Sciatic nerve (tissue), 2 donors: ENCODE measurements at regions not wholly inside any gene's neighbourhood (a gene's known extent, or its start where the extent isn't known, plus 50 kb on each side); places are given as distances from the start of the nearest gene placed in this dataset.
A peak's percentile ranks its signal among the peaks of the same experiment; 100 is the strongest.

ENCODE experiments used
- ATAC-seq: fragments of 200-7000 bp; cut with Tn5 transposase; one replicate; pipeline ENCODE4 v1.9.1; 2020; ENCODE audit warnings: mild to moderate bottlenecking, moderate library complexity
- DNase-seq: peaks from one replicate; pipeline ENCODE4 v3.0.0-alpha.2; 2020; ENCODE audit warnings: low spot score
- intact Hi-C: fragments of 100-400 bp; cut with DNase I; formaldehyde crosslinking; loops from one replicate; pipeline ENCODE4 v1.14.2; 2022
- donor health status: DM: no; HTN: no; CAD: no.
- donor health status: DM: no; HTN: no; CAD: no.

DNA sequence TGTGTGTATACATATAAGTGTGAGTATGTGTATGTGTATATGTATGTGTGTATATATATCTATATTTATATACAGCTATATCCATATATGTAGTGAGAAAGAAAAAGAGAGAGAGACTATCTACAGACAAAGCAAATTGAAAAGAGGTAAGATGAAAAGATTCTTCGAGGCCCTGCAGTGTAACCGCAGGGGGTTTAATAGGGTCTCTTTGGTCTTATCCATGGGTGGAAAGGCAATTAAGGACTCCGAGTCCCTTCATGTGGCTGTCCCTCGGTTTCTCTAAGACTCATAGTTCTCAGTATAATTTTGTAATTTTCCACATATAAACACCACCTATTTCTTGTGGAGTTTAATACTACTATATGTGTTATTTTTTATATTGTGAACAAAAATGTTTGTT, 50.6 kb upstream of the JAZF1 start:
- intact Hi-C loops: no loop called here
- ATAC-seq: no peak
- no peak for DNase-seq

DNA sequence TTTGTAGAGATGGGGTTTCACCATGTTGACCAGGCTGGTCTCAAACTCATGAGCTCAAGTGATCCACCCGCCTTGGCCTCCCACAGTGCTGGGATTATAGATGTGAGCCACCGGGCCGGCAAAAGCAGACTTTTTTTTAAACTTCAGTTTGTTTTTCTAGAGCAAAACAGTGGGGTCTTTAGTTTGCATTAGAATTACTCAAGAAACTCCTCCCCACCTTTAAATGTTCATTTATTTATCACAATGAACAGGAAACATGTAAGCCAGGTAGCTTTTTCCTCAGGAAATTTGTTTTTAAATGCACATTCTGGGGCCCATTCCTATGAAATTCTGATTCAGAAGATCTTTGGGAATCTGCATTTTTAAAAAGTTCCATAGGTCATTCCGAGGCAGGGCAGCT, 56.0 kb upstream of the JAZF1 start:
- DNase-seq (no peak), ATAC-seq (no peak)
- intact Hi-C loops: no loop called here

DNA sequence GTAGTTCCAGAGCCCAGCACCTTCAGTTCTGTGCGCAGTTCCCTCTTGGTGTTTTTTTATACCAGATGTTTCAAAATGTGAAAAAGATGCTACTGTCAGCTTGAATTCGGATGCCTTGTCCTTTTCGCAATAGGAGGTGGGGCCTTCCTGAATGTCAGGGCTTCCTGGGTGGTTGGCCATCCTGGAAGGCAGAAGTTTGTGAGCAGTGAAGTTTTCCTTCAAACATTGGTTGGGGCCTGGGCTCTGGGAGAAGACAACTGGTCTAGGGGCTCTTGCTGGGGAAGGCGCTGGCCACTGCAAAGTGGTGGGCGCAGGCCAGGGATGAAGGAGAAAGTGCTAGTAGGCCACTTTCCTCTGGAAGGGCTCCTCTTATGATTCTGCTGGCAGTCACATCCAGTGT, 56.8 kb upstream of the JAZF1 start:
- intact Hi-C loops: no loop called here
- ATAC-seq: no peak
- DNase-seq: no peak

DNA sequence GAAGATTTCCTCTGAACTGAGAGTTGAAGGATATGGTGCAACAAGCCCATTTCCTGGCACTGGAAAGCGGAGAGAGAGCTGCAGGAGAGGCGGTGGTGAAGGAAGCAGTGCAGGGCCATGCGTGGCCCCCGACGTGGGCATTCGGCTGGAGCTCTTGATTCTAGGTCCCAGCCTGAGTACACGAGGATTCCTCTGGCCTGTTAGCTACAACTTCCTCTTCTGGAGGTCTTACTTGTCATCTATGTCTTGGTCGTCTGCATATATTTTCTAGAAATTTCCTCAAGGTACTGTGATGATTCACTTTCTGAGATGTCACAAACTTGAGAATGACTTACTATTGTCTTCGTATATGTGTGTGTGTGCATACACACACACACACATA, 59.2 kb upstream of the JAZF1 start:
- intact Hi-C loops: no loop called here
- ATAC-seq: no peak
- no peak for DNase-seq

DNA sequence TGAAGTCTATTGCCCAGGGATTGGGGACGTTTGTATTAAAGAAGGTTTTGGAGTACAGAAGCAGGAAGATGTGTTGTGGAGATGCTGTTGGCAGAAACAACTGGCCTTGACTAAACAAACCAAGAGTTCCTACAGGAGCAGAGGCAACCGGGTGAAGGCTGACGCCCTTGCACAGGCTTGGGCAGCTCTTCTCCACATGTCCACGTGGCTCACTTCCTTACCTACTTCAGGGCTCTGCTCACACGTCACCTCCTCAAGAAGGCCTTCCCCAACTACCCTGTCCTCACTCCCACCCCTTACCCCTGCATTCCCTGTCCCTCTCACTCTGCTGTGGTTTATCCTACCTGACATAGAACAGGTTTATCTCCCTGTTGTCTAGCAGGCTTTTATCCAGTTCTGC, 59.9 kb upstream of the JAZF1 start:
- DNase-seq: no peak
- intact Hi-C loops: no loop called here
- no peak for ATAC-seq

DNA sequence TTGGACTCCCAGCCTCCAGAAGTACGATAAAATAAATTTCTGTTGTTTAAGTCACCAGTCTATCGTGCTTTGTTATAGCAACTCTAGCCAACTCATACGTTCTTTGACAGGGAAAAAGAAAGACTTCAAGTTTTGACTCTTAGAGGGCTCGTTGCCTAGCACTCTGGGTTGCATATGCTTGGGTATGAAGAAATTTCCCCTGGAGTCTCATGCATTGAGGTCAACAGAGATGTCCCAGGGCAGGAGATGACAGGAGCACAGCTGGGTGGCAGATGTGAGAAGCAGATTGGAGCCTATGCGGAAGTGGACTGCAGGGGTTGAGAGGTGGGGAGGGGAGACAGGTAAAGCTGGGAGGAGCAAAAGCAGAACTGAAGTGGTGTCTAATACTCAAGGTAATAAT, 63.3 kb upstream of the JAZF1 start:
- intact Hi-C loops: no loop called here

DNA sequence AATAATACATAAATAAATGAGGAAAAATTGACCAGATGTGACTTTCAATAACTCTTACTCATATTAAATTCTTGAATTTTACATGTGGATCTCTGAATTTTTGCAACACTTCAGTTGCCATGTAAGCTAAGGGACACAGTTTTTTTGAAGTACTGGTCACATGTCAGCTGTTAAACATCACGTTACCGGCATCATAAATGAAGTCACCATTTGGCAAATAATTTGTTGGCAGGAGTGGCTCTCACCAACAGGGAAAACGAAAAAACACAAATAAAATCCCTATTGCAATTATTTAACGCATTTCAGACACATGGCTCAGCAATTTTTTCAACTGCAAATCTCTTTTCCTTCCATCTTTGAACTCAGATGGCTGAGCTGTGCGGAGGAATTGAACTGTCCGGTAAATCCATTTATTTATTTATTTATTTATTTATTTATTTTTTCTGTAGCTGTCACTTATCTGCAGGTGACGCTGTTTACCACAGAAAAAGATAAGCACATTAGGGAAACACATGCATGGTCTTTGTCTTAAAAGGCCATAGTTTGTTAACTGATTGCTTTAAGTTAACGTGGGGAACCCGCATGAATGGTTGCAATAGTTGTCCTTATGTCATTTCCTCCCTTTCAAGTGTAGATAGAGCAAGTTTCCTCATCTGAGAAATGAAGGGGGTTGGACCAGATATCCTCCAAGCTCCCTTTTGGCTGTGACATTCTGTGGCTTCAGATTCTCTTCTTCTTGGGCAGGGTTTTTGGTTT, 64.7 kb upstream of the JAZF1 start:
- DNase-seq (no peak), ATAC-seq (no peak)
- intact Hi-C loops: no loop called here

More for the DNA sequence above, 63.3 kb upstream of the JAZF1 start:
- no peak for DNase-seq
- ATAC-seq: no peak

DNA sequence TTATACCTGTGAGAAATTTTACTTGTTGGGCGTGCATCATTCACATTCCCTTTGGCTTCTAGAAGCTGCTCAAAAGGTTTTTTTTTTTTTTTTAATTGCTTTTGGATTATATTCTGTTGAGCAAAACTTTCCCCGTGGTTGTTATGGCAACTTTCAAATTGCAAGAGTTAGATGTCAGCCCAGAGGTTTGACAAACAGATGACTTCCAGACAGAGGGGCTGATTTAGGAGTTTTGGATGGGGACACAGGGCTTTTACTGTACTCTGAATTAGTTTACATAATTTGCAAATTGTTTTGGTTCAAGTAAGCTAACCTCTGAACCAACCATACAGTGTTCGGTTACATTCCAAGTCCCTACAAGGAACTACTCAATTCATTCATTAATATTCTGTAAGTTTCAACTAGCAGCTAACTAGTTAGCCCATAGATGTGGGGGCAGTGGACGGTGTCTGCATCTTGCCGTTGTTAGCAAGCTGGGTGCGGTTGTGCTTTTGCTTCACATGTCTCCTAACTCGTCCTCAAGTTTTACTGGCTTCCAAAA, 66.4 kb upstream of the JAZF1 start:
- ATAC-seq: no peak
- no peak for DNase-seq
- intact Hi-C loops: no loop called here

DNA sequence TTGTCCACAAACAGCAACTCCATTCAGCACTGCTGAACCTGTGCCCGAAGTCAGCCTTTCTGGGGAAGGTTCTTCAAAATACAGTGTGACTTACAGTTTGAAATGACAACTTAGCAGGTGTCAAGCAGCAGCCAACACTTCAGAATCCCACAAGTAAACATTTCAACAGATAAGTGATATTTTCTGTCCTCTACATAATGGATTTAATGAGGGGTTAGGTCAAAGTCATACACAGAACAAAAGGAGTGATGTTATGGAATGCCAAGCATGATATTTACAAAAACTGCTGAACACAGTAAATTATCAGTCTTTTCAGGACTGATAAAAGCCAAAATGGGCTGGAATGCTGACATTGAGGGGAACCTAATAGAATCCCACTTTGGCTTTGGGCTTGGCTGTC, 77.6 kb upstream of the JAZF1 start:
- intact Hi-C loops: no loop called here
- DNase-seq (no peak), ATAC-seq (no peak)

DNA sequence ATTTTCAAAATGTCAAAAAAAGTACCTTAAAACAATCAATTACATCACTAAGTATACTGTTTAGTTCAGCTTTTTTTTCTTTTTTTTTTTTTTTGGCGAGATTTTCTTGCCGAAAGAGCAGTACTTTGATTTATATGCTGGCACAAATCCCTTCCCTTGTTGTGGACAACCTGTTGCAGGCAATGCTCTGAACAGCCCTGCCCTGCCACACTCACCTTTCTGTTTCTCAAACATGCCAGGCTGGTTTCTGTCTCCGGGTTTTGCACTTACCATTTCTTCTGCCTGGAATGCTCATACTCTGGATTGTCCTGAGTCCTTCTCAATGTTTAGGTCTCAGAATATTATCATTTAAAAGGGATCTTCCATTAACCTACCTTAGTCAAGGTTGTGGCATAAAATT, 80.4 kb upstream of the JAZF1 start:
- ATAC-seq: no peak
- DNase-seq: no peak
- intact Hi-C loops: no loop called here

DNA sequence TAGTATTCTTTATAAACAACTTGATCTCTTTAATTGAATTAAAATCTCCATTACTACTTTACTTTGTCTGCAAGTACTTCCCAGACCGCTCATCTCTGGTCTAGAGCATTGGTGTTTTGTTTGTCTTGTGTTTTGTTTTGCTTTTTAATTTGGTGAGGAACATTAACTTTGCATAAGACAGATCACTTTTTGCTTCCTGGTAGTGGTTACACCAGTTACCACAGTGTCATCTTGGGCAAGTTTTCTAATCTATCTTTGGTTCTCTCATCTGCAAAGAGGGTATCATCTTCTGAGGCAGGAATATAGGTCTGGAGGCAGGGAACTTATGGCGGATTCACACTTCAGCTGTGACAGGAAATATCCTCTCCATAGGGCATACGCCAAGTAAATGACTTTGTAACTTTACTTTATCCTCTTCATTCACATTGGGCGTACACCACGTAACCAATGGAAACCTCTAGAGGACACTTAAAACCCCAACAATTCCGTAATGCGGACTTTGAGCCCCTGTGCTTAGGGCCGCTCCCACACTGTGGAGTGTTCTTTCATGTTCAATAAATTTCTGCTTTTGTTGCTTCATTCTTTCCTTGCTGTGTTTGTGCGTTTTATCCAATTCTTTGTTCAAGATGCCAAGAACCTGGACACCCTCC, 83.2 kb upstream of the JAZF1 start:
- DNase-seq (no peak), ATAC-seq (no peak)
- intact Hi-C loops: no loop called here

DNA sequence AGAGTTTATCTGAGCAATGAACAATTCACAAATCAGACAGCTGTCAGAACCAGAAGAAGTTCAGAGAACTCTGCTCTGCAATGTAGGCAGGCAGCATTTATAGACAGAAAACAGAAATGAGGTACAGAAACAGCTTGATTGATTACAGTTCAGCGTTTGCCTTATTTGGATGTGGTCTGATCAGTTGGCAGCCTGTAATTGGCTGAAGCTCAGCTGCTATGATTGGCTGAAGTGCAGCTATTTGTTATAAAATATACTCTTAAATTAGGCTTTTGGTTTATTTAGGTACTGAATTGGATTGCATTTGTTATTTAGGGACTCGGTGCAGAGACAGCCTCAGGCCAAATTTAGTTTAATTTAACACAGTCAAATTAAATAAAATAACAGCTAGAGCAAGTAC, 85.8 kb upstream of the JAZF1 start:
- no peak for ATAC-seq
- intact Hi-C loops: no loop called here
- DNase-seq: no peak

DNA sequence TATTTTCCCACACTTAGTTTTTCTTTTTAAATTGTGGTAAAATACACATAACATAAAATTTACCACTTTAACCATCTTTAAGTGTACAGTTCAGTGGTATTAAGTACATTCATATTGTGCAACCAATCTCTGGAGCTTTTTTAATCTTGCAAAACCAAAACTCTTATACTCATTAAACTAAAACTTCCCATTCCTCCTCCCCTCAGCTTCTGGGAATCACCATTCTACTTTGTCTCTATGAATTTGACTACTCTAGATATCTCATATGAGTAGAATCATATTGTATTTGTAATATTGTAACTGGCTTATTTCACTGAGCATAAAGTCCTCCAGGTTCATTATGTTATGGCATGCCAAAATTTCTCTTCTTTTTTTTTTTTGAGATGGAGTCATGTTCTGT, 86.4 kb upstream of the JAZF1 start:
- intact Hi-C loops: no loop called here

DNA sequence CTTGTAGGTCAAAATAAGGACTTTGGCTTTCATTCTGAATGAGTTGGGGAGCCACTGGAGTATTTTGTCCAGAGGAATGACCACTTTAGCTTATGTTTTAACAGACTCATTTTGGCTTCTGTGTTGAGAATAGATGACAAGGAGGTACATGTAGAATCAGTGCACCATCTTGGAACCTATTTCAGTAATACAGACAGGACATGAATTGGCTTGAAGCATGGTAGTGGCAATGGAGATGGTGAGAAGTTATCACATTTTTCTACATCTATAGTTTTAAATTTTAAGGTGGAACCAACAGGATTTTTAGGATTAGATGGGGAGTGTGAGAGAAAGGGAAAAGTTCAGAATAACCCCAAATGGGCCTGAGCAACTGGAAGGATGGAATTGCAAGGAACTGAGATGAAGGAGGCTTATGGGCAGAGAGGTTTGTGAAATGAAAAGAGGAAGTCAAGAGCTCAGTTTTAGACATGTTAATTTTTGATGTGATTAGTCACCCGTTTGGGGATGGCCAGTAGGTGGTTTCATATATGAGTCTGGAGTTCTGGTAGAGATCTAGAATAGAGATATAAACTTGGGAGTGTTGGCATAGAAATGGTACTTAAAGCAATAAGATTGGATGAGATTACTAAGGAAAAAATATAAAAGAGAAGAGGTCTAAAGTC, 89.2 kb upstream of the JAZF1 start:
- no peak for ATAC-seq
- DNase-seq: no peak
- intact Hi-C loops: no loop called here

More for the DNA sequence above, 86.4 kb upstream of the JAZF1 start:
- no peak for DNase-seq
- no peak for ATAC-seq

DNA sequence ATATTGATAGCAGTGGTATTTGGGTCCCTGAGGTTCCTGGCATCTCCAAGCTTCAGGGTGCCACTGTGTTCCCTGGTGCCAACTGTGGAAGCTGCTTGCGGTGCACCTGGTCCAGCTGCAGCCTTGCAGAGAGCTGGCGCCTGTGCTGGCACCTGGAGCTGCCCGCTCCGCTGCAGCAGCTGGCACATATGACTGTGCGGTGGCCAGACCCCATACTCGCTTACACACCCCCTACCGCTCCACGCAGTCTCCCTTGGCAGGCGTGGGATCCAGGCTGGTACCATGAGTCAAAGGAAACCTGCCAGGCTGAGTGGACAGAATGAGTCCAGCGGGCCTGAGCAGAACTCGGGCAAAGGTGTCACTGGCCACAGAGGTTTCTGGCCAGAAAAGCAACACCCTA, 89.9 kb upstream of the JAZF1 start:
- intact Hi-C loops: no loop called here
- ATAC-seq (no peak), DNase-seq (no peak)

DNA sequence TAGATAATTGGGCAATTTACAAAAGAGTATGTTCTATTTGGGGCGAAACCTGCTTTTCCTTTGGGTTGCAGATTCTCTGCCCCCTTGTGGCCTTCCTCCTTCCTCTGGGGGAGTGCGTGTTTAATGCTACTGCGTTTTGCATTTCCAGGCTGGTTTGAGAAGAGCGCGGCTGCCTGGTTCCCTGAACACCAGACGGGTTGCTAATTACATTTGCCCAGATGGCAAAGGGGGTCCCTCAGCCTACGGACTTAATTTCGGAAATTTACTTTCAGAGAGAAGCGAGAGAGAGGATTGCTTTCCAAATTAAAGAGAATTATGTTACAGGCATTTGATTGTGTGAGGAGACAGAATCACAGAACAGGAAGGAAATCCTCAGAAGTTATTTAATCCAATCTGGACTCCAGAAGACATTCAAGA, 91.9 kb upstream of the JAZF1 start:
- ATAC-seq (no peak), DNase-seq (peak; percentile 65)
- intact Hi-C loops: no loop called here

DNA sequence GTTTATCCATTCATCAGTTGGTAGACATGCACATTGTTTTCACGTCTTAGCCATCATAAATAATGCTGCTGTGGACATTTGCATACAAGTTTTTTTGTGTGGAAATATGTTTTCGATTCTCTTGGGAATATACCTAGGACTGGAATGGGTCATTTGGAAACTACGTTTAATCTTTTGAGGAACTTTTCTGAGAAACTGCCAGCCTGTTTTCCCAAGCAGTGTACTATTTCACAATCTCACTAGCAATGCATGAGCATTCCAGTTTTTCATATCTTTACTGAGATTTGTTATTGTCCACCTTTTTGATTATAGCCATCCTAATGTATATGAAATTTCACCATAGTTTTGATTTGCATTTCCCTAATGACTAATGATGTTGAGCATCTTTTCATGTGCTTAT, 95.7 kb upstream of the JAZF1 start:
- no peak for ATAC-seq
- no peak for DNase-seq
- intact Hi-C loops: no loop called here

DNA sequence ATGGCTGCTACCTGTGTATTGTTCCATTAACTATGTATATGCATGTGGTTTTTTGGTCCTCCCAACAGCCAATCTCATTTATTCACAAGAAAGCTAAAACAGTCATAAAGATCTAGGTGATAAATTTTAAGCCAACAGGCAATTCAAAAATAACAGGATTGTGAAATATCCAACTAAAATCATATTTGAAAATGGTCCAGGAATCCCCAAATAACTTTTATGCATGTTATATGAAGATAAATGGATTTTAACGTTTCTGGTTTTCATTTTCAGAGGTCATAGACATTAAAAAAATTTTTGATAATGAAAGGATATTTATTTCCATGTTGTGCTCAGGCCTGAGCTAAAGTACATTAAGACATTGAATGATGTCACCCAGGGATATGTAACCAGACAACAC, 96.8 kb upstream of the JAZF1 start:
- intact Hi-C loops: no loop called here
- DNase-seq: no peak
- ATAC-seq: no peak

DNA sequence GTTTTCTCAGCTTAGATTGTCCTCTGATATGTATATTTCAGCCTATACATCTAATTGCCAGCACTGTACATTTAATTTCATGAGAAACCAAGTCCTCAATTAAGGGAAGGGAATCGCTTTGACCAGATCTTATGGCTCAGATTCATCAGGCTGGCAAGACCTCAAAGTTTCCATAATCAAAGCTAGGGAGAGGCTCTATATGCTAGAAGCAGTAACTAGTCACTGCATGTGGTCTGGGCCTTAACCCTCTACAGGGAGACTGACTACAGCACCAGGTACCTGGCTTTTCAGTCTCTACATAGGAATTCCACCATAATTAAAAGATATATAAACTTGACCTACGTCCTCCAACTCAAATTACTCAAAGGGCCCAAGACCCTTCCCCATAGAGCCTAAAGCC, 97.4 kb upstream of the JAZF1 start:
- intact Hi-C loops: no loop called here
- DNase-seq (no peak), ATAC-seq (no peak)

DNA sequence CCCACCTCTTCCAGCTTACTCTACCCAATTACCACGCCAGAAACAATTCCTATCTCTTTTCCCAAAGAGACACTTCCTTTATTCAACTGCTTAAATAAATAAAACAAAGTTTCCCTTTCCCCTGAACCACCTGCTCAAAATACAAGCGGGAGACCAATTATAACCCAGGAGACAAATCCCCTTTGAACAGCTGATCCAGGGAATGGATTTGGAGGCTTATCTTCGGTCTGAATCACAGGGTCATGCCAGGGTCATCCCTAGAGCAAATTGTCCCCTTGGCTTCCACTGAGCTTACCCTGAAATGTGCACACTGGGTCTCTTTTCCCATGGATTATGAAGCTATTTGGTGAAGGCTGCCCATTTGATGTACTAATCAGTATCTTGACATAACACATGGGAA, 99.9 kb upstream of the JAZF1 start:
- ATAC-seq (no peak), DNase-seq (no peak)
- intact Hi-C loops: no loop called here
